Sigmoid colon (tissue), 4 donors: ENCODE measurements at regions not wholly inside any gene's neighbourhood (a gene's known extent, or its start where the extent isn't known, plus 50 kb on each side); places are given as distances from the start of the nearest gene placed in this dataset.

Source experiments
- CTCF ChIP-seq, 4 experiments: fragments of 450-650 bp in 3 of 4; fragments of 200-600 bp in 1 of 4; IDR thresholded peaks; one replicate each; pipeline ENCODE4 v1.5.1; 2016 to 2019; ENCODE audit warnings: antibody characterized with exemption in 4 of 4, mild to moderate bottlenecking in 3 of 4, moderate library complexity in 2 of 4
- POLR2A ChIP-seq, 2 donors: fragments of 450-650 bp; IDR thresholded peaks; one replicate each; pipeline ENCODE4 v1.6.1; 2016; ENCODE audit warnings: antibody characterized with exemption in 2 of 2, mild to moderate bottlenecking in 2 of 2, moderate library complexity in 2 of 2
- POLR2AphosphoS5 ChIP-seq, 4 donors: sonication (generic); formaldehyde crosslinking; IDR thresholded peaks; one replicate each; pipeline ENCODE4 v1.6.1; 2017; ENCODE audit warnings: antibody characterized with exemption in 4 of 4

- TF ChIP-seq POLR2AphosphoS5 (IDR thresholded peaks at IDR 0.05) (no peak), CTCF (IDR thresholded peaks at IDR 0.05) (no peak), POLR2A (IDR thresholded peaks at IDR 0.05) (no peak)
These were observed 356.8 kb upstream of the ATP11B start for GRCh38 chr3:182436547-182436946.
